Parathyroid adenoma (tissue), 2 donors: ENCODE measurements at regions not wholly inside any gene's neighbourhood (a gene's known extent, or its start where the extent isn't known, plus 50 kb on each side); places are given as distances from the start of the nearest gene placed in this dataset.

Experiments used
- H2AFZ ChIP-seq: fragments of 300-600 bp; sonication (generic); one replicate; pipeline ENCODE4 v1.7.0; 2017; ENCODE audit warnings: antibody characterized with exemption, mild to moderate bottlenecking
- H3K27ac ChIP-seq: fragments of 300-600 bp; sonication (generic); one replicate; pipeline ENCODE4 v1.7.0; 2017
- H3K27me3 ChIP-seq: fragments of 300-600 bp; sonication (generic); one replicate; pipeline ENCODE4 v1.7.0; 2017; ENCODE audit warnings: low read length; ENCODE audit not compliant: control insufficient read depth, insufficient read depth
- H3K36me3 ChIP-seq: fragments of 300-600 bp; sonication (generic); one replicate; pipeline ENCODE4 v1.7.0; 2017; ENCODE audit warnings: low read length; ENCODE audit not compliant: control insufficient read depth, insufficient read depth
- H3K4me1 ChIP-seq: fragments of 300-600 bp; sonication (generic); one replicate; pipeline ENCODE4 v1.7.0; 2017; ENCODE audit warnings: control low read depth
- H3K4me2 ChIP-seq: fragments of 300-600 bp; sonication (generic); one replicate; pipeline ENCODE4 v1.7.0; 2017; ENCODE audit warnings: low read length
- H3K4me3 ChIP-seq: fragments of 300-600 bp; sonication (generic); one replicate; pipeline ENCODE4 v1.7.0; 2017; ENCODE audit warnings: low read depth, low read length
- H3K79me2 ChIP-seq: fragments of 300-600 bp; sonication (generic); one replicate; pipeline ENCODE4 v1.7.0; 2017; ENCODE audit warnings: control low read depth
- H3K9ac ChIP-seq: fragments of 300-600 bp; sonication (generic); one replicate; pipeline ENCODE4 v1.7.0; 2017; ENCODE audit warnings: mild to moderate bottlenecking
- H3K9me3 ChIP-seq: fragments of 300-600 bp; sonication (generic); one replicate; pipeline ENCODE4 v1.7.0; 2017; ENCODE audit warnings: low read length; ENCODE audit not compliant: control insufficient read depth
- TF ChIP-seq, protein P1 (sequence below): fragments of 300-600 bp; sonication (generic); IDR thresholded peaks from one replicate; pipeline ENCODE4 v1.7.0; 2017; ENCODE audit warnings: antibody characterized with exemption, mild to moderate bottlenecking
- donor health status: primary hyperparathyroidism.

DNA sequence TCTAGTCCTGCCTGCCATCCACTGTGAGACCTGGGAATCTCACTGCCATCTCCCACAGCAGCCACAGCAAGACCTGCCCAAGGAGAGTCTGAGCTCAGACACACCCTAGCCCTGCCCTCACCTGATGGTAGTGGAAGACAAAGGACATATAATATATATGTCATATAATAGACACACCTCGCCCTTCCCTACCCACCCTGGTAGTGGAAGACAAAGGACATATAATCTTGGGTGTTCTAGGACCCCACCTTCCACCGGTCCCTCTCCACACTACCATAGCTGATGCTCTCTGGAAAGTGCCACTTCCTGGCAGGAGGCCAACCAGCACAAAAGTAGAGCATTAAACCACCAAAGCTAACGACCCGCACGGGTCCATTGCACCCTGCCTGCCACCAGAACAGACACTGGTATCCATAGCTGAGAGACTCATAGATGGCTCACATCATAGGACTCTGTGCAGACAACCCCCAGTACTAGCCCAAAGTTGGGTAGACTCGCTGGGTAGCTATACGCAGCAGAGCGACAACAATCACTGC is 545.6 kb downstream of the CAAP1 start:
- Histone ChIP-seq H3K9me3 (no peaks in the 10 kb centered on the region), H3K4me1 (no peaks in the 10 kb centered on the region), H3K36me3 (no peaks in the 10 kb centered on the region), H3K27me3 (no peaks in the 10 kb centered on the region), H3K27ac (no peak overlapping the region), H2AFZ (no peak overlapping the region), H3K4me3 (no peak overlapping the region), H3K4me2 (no peak overlapping the region), H3K9ac (no peak overlapping the region), H3K79me2 (no peaks in the 10 kb centered on the region)
- TF ChIP-seq, protein P1, sequence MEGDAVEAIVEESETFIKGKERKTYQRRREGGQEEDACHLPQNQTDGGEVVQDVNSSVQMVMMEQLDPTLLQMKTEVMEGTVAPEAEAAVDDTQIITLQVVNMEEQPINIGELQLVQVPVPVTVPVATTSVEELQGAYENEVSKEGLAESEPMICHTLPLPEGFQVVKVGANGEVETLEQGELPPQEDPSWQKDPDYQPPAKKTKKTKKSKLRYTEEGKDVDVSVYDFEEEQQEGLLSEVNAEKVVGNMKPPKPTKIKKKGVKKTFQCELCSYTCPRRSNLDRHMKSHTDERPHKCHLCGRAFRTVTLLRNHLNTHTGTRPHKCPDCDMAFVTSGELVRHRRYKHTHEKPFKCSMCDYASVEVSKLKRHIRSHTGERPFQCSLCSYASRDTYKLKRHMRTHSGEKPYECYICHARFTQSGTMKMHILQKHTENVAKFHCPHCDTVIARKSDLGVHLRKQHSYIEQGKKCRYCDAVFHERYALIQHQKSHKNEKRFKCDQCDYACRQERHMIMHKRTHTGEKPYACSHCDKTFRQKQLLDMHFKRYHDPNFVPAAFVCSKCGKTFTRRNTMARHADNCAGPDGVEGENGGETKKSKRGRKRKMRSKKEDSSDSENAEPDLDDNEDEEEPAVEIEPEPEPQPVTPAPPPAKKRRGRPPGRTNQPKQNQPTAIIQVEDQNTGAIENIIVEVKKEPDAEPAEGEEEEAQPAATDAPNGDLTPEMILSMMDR: no peak

DNA sequence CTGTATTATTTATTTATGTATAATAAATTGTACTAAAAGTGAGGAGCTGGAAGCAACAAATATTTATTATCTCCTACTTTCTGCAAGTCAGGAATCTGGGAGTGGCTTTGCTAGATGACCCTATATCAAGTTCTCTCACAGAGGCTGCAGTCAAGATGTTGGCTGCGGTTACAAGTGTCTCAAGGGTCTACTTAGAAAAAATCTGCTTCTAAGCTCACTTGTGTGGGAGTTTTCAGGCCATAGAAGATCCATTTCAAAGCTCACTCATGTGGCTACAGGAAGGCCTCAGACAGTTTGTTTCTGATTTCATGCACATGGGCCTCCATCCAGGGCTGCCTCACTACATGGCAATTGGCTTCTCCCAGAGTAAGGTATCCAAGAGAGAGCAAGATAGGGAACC is 551.1 kb downstream of the CAAP1 start:
- Histone ChIP-seq H3K27ac (no peak overlapping the region), H3K4me2 (no peak overlapping the region), H3K4me1 (no peaks in the 10 kb centered on the region), H3K27me3 (no peaks in the 10 kb centered on the region), H3K9me3 (no peaks in the 10 kb centered on the region), H3K36me3 (no peaks in the 10 kb centered on the region), H3K79me2 (no peaks in the 10 kb centered on the region), H3K9ac (no peak overlapping the region), H3K4me3 (no peak overlapping the region), H2AFZ (no peak overlapping the region)
- TF ChIP-seq, protein P1: no peak

DNA sequence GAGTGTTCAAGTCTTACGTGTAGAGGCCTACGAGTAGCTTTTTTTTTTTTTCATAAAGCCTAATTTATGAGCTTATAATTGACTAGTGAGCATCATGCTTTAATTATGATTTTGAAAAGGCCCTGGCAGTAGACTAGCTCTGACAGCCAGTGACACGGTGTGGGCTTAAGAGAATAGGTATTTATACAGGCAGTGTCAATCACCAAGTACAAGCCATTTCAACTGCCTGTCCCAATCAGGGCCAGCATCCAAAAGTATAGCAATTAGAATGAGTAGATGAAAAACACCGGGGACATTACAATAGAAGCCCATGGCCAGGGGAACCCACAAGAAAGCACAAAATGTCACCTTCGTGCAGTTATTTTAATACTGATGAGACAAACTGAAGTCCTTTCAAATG is 552.8 kb downstream of the CAAP1 start:
- Histone ChIP-seq H3K9me3 (no peaks in the 10 kb centered on the region), H2AFZ (no peak overlapping the region), H3K4me2 (no peak overlapping the region), H3K27ac (no peak overlapping the region), H3K36me3 (no peaks in the 10 kb centered on the region), H3K9ac (no peak overlapping the region), H3K4me3 (no peak overlapping the region), H3K79me2 (no peaks in the 10 kb centered on the region), H3K4me1 (no peaks in the 10 kb centered on the region), H3K27me3 (no peaks in the 10 kb centered on the region)
- TF ChIP-seq, protein P1: no peak

DNA sequence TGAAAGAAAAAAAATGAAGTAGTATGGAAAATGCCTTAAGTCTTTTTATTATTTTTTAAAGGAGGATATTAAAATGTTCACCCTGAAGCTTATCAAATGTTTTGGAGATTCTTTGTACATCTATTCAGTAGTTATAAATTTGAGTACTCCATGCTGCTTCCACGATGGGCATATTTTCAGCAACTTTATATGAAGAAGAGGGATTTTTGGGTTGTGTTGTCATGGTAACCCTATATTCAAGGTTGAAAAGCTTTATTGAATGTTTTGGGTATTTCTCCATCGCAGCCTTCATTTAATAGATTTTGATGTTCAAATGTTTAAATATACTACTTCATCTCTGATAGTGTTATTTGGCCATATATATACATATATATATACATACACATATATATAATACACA is 557.5 kb downstream of the CAAP1 start:
- H3K27me3 ChIP-seq: no peaks in the 10 kb centered on the region
- TF ChIP-seq, protein P1: no peak

DNA sequence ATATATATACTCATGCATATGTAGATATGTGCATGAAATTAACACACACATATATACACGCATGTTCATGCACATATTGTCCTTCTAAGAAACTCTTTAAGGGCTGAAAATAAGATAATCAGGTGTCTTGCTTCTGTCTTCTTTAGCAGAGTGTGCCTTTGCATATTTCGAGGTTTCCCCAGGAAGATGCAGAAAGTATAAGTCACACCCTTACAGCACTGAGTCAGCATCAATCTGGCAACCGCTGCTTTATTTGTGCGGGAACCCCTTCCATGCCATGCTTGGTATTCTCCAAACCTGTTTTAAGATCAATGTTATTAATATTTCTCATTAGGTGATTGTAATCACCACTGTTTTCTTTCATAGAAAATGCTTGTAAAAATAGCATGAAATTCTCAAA is 557.9 kb downstream of the CAAP1 start:
- no peak overlapping the region for H3K9ac ChIP-seq
- no peaks in the 10 kb centered on the region for H3K4me1 ChIP-seq
- TF ChIP-seq, protein P1: no peak
- H3K36me3 ChIP-seq: no peaks in the 10 kb centered on the region
- H3K9me3 ChIP-seq: no peaks in the 10 kb centered on the region
- H3K4me3 ChIP-seq: no peak overlapping the region
- H3K27ac ChIP-seq: no peak overlapping the region
- H3K27me3 ChIP-seq: no peaks in the 10 kb centered on the region
- H3K4me2 ChIP-seq: no peak overlapping the region
- H3K79me2 ChIP-seq: no peaks in the 10 kb centered on the region
- no peak overlapping the region for H2AFZ ChIP-seq

More for the DNA sequence above, 557.5 kb downstream of the CAAP1 start:
- Histone ChIP-seq H2AFZ (no peak overlapping the region), H3K4me3 (no peak overlapping the region), H3K27ac (no peak overlapping the region), H3K36me3 (no peaks in the 10 kb centered on the region), H3K79me2 (no peaks in the 10 kb centered on the region), H3K9me3 (no peaks in the 10 kb centered on the region), H3K9ac (no peak overlapping the region), H3K4me1 (no peaks in the 10 kb centered on the region), H3K4me2 (no peak overlapping the region)
